ENCODE measurements at regions not wholly inside any gene's neighbourhood (a gene's known extent, or its start where the extent isn't known, plus 50 kb on each side); places are given as distances from the start of the nearest gene placed in this dataset.

- TF ChIP-seq CTCF (conservative IDR thresholded peaks at IDR 0.05 in 1 of 2, IDR thresholded peaks at IDR 0.05 in 1 of 2; ENCODE audit: low read depth in 1 of 2, low read length in 2 of 2) (no peak), EZH2 (IDR thresholded peaks at IDR 0.05; ENCODE audit: low read length, missing control alignments) (no peak)
- Histone ChIP-seq H3K4me1 (ENCODE audit: control insufficient read depth, extremely low read depth, insufficient read depth, low read length) (no peaks in the 10 kb centered on the region), H3K27ac (ENCODE audit: insufficient read depth, low read length) (no peak overlapping the region), H4K20me1 (ENCODE audit: control insufficient read depth, extremely low read depth, insufficient read depth, low read length) (no peaks in the 10 kb centered on the region), H2AFZ (ENCODE audit: low read length) (no peak overlapping the region), H3K4me2 (ENCODE audit: extremely low read depth, insufficient read depth, low read length) (no peak overlapping the region), H3K36me3 (ENCODE audit: control insufficient read depth, insufficient read depth, low read length) (no peaks in the 10 kb centered on the region), H3K9ac (ENCODE audit: insufficient read depth, low read length) (no peak overlapping the region), H3K9me3 (ENCODE audit: control insufficient read depth, insufficient read depth, low read depth, low read length) (no peaks in the 10 kb centered on the region), H3K79me2 (ENCODE audit: control insufficient read depth, insufficient read depth, low read length) (no peaks in the 10 kb centered on the region), H3K27me3 (ENCODE audit: control insufficient read depth, insufficient read depth, low read length) (no peaks in the 10 kb centered on the region), H3K4me3 (replicated peaks in 1 of 4; ENCODE audit: control extremely low read depth in 1 of 4, insufficient read depth in 1 of 4, low read depth in 3 of 4, low read length in 4 of 4) (no peak overlapping the region)
- no peak for DNase-seq (ENCODE audit: low read depth in 2 of 2)
Observed at GRCh38 chr18:53784253-53784652, 440.2 kb downstream of the MBD2 start.

- Histone ChIP-seq H2AFZ (ENCODE audit: low read length) (no peak overlapping the region), H3K4me2 (ENCODE audit: extremely low read depth, insufficient read depth, low read length) (no peak overlapping the region), H3K4me1 (ENCODE audit: control insufficient read depth, extremely low read depth, insufficient read depth, low read length) (no peaks in the 10 kb centered on the region), H3K27me3 (ENCODE audit: control insufficient read depth, insufficient read depth, low read length) (no peaks in the 10 kb centered on the region), H3K9me3 (ENCODE audit: control insufficient read depth, insufficient read depth, low read depth, low read length) (no peaks in the 10 kb centered on the region), H4K20me1 (ENCODE audit: control insufficient read depth, extremely low read depth, insufficient read depth, low read length) (no peaks in the 10 kb centered on the region), H3K36me3 (ENCODE audit: control insufficient read depth, insufficient read depth, low read length) (no peaks in the 10 kb centered on the region), H3K9ac (ENCODE audit: insufficient read depth, low read length) (no peak overlapping the region), H3K79me2 (ENCODE audit: control insufficient read depth, insufficient read depth, low read length) (no peaks in the 10 kb centered on the region), H3K4me3 (replicated peaks in 1 of 4; ENCODE audit: control extremely low read depth in 1 of 4, insufficient read depth in 1 of 4, low read depth in 3 of 4, low read length in 4 of 4) (no peak overlapping the region), H3K27ac (ENCODE audit: insufficient read depth, low read length) (no peak overlapping the region)
- DNase-seq (ENCODE audit: low read depth in 2 of 2), result no peak
- no peak for TF ChIP-seq CTCF (conservative IDR thresholded peaks at IDR 0.05 in 1 of 2, IDR thresholded peaks at IDR 0.05 in 1 of 2; ENCODE audit: low read depth in 1 of 2, low read length in 2 of 2)
- no peak for TF ChIP-seq EZH2 (IDR thresholded peaks at IDR 0.05; ENCODE audit: low read length, missing control alignments)
Observed at GRCh38 chr18:53780666-53781065, 443.8 kb downstream of the MBD2 start.

GRCh38 chr18:53772293-53772692, 452.2 kb downstream of the MBD2 start:
- H4K20me1 ChIP-seq (ENCODE audit: control insufficient read depth, extremely low read depth, insufficient read depth, low read length), result no peaks in the 10 kb centered on the region
- H2AFZ ChIP-seq (ENCODE audit: low read length), result no peak overlapping the region

More at GRCh38 chr18:53772293-53772692, 452.2 kb downstream of the MBD2 start:
- no peaks in the 10 kb centered on the region for H3K9me3 ChIP-seq (ENCODE audit: control insufficient read depth, insufficient read depth, low read depth, low read length)
- H3K4me2 ChIP-seq (ENCODE audit: extremely low read depth, insufficient read depth, low read length), result no peak overlapping the region
- H3K4me1 ChIP-seq (ENCODE audit: control insufficient read depth, extremely low read depth, insufficient read depth, low read length), result no peaks in the 10 kb centered on the region
- no peak overlapping the region for H3K9ac ChIP-seq (ENCODE audit: insufficient read depth, low read length)
- H3K4me3 ChIP-seq (replicated peaks in 1 of 4; ENCODE audit: control extremely low read depth in 1 of 4, insufficient read depth in 1 of 4, low read depth in 3 of 4, low read length in 4 of 4), result no peak overlapping the region
- no peak for DNase-seq (ENCODE audit: low read depth in 2 of 2)
- no peaks in the 10 kb centered on the region for H3K36me3 ChIP-seq (ENCODE audit: control insufficient read depth, insufficient read depth, low read length)
- H3K27me3 ChIP-seq (ENCODE audit: control insufficient read depth, insufficient read depth, low read length), result no peaks in the 10 kb centered on the region
- H3K79me2 ChIP-seq (ENCODE audit: control insufficient read depth, insufficient read depth, low read length), result no peaks in the 10 kb centered on the region
- TF ChIP-seq EZH2 (IDR thresholded peaks at IDR 0.05; ENCODE audit: low read length, missing control alignments) (no peak), CTCF (conservative IDR thresholded peaks at IDR 0.05 in 1 of 2, IDR thresholded peaks at IDR 0.05 in 1 of 2; ENCODE audit: low read depth in 1 of 2, low read length in 2 of 2) (no peak)
- H3K27ac ChIP-seq (ENCODE audit: insufficient read depth, low read length), result no peak overlapping the region

All from fibroblast of lung (primary cell).